ENCODE measurements at regions not wholly inside any gene's neighbourhood (a gene's known extent, or its start where the extent isn't known, plus 50 kb on each side); places are given as distances from the start of the nearest gene placed in this dataset.

- no peak for DNase-seq (ENCODE audit: low spot score)
These were observed 285.9 kb downstream of the KIF4B start for GRCh38 chr5:155299386-155300005.

- no peak for DNase-seq (ENCODE audit: low spot score)
These were observed 289.6 kb downstream of the KIF4B start for GRCh38 chr5:155303120-155303519.

GRCh38 chr5:155307229-155307628 lies 293.7 kb downstream of the KIF4B start:
- DNase-seq (ENCODE audit: low spot score), result no peak

GRCh38 chr5:155308289-155308688 lies 294.7 kb downstream of the KIF4B start:
- DNase-seq (ENCODE audit: low spot score), result peak; percentile 17

GRCh38 chr5:155309021-155309746 lies 295.6 kb downstream of the KIF4B start:
- no peak for DNase-seq (ENCODE audit: low spot score)

GRCh38 chr5:155311721-155312120 lies 298.2 kb downstream of the KIF4B start:
- no peak for DNase-seq (ENCODE audit: low spot score)

GRCh38 chr5:155313518-155313917 lies 300.0 kb downstream of the KIF4B start:
- DNase-seq (ENCODE audit: low spot score), result no peak

GRCh38 chr5:155316070-155316714 lies 302.6 kb downstream of the KIF4B start:
- no peak for DNase-seq (ENCODE audit: low spot score)

- no peak for DNase-seq (ENCODE audit: low spot score)
These were observed 319.1 kb downstream of the KIF4B start for GRCh38 chr5:155332618-155333017.

- no peak for DNase-seq (ENCODE audit: low spot score)
These were observed 329.4 kb downstream of the KIF4B start for GRCh38 chr5:155342956-155343355.

- no peak for DNase-seq (ENCODE audit: low spot score)
These were observed 329.9 kb downstream of the KIF4B start for GRCh38 chr5:155343468-155343867.

- DNase-seq (ENCODE audit: low spot score), result no peak
These were observed 339.7 kb downstream of the KIF4B start for GRCh38 chr5:155353231-155353630.

GRCh38 chr5:155366096-155366495 lies 352.5 kb downstream of the KIF4B start:
- DNase-seq (ENCODE audit: low spot score), result no peak

- no peak for DNase-seq (ENCODE audit: low spot score)
These were observed 354.3 kb downstream of the KIF4B start for GRCh38 chr5:155367841-155368240.

- DNase-seq (ENCODE audit: low spot score), result no peak
These were observed 354.9 kb downstream of the KIF4B start for GRCh38 chr5:155368490-155368889.

GRCh38 chr5:155380480-155380879 lies 366.9 kb downstream of the KIF4B start:
- DNase-seq (ENCODE audit: low spot score), result no peak

- no peak for DNase-seq (ENCODE audit: low spot score)
These were observed 368.1 kb downstream of the KIF4B start for GRCh38 chr5:155381654-155382053.

- DNase-seq (ENCODE audit: low spot score), result no peak
These were observed 375.9 kb downstream of the KIF4B start for GRCh38 chr5:155389498-155389897.

- DNase-seq (ENCODE audit: low spot score), result no peak
These were observed 381.2 kb downstream of the KIF4B start for GRCh38 chr5:155394727-155395126.

- DNase-seq (ENCODE audit: low spot score), result no peak
These were observed 389.5 kb downstream of the KIF4B start for GRCh38 chr5:155402927-155403640.

GRCh38 chr5:155406815-155407214 lies 393.3 kb downstream of the KIF4B start:
- DNase-seq (ENCODE audit: low spot score), result no peak

GRCh38 chr5:155408465-155408864 lies 394.9 kb downstream of the KIF4B start:
- no peak for DNase-seq (ENCODE audit: low spot score)

GRCh38 chr5:155416765-155417164 lies 403.2 kb downstream of the KIF4B start:
- no peak for DNase-seq (ENCODE audit: low spot score)
